T-helper 22 cell (primary cell): ENCODE measurements at regions not wholly inside any gene's neighbourhood (a gene's known extent, or its start where the extent isn't known, plus 50 kb on each side); places are given as distances from the start of the nearest gene placed in this dataset.
"Not testable (repeated sequence)": the region's sequence is repeated elsewhere in the genome, so short reads cannot be mapped to it uniquely, and the experiment has no call there.

Source experiments
- DNase-seq: peaks from one replicate; pipeline ENCODE4 v3.0.0-alpha.2; 2020; ENCODE audit warnings: low read depth

GRCh38 chr11:11220786-11221185 is 132.3 kb downstream of the CSNK2A3 start:
- DNase-seq, result no peak

DNA sequence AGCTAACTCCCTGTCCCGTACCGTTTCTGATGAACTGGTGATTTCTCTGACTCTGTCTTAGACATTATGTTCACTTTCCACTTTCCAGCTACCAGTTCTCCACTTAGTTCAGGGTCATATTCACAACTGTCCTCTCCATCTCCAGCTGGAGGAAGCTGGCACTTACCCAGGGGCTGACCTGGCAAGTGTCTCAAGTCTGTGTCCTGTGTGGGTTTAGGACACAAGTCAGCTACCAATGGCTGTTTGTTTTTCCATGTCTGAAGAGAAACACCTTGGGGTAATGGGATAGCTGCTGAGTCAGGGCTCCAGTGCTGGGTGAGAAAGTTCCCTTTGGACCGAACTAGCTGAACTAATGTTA is 134.4 kb downstream of the CSNK2A3 start:
- no peak for DNase-seq

DNA sequence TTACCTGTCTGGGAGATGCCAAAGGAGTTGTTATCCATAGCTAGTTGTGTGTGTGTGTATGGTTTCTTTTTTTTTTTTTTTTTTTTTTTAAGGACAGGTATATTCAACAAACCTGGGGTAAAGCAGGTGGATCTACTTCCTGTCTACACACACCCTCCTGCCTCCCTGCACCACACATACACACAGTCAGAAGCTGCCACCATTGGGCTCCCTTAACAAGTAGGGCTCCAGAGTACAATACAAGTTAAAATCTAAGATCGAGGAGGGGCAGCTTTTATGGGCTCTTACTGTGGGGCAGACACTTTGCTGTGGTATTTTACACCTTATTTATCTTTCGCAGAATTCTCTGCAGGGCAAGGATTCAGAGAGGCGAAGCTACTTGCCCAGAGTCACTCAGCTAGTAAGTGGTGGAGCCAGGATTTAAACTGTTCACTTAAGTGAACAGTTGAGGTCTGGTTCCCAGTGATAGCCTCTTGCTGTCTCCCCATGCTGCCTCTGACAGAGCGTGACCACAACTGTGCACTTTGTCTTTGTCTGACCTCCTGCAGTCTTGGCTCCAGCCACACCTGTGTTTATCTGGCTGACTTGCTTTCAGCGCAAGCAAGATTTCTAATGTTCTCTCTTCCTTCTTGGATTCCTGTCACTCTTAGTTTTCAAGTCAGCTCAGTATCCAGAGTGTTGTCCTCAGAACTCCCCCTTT is 135.0 kb downstream of the CSNK2A3 start:
- no peak for DNase-seq

DNA sequence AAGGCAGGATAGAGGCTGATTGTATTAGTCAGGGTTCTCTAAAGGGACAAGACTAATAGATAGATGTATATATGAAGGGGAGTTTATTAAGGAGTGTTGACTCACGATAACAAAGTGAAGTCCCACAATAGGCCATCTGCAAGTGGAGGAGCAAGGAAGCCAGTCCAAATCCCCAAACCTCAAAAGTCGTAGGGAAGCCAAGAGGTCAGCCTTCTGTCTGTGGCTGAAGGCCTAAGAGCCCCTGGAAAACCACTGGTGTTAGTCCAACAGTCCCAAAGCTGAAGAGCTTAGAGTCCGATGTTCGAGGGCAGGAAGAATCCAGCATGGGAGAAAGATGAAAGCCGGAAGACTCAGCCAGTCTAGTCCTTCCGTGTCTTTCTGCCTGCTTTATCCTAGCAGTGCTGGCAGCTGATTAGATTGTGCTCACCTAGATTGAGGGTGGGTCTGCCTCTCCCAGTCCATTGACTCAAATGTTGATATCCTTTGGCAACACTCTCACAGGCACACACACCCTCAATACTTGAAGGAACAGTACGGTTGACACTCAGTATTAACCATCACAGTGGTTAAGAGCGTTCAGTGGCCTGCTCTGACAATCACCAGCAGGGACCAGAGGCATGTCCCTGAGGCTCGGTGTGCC is 135.6 kb downstream of the CSNK2A3 start:
- no peak for DNase-seq

- DNase-seq, result no peak
These were observed 137.1 kb downstream of the CSNK2A3 start for GRCh38 chr11:11215944-11216343.

DNA sequence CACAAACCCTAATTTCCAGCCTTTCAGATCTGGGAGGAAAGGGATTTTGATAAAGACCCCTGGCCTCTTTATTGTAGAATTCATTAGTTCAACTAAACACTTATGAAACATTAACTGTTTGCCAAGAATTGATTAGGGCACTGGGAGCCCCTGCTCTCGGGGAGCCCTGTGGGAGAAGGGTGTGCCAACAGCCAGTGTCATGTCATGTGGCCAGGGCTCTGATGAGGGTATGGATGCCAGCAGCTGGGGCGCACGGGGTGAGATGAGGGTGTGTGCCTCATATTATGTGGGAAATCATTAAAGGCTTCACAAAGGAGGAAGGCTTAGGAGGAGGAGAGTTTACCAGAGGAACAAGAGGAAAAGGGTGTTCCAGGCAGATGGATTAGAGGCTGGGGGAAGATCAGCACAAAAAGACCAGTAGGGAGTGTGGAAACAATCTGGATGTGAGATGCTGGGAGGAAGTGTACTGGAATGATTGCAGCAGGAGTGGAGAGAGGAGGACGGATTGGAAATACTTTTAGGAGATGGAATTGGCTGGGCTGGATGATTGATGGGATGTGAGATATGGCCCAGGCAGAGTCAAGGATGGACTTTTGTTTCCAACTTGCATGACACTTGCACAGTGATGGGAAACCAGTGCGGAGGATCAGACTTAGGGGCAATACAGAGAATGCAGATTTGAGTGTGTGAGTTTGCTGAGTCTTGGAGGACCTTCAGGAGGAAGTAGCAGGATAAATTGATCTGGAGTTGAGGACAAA is 137.8 kb downstream of the CSNK2A3 start:
- no peak for DNase-seq

DNA sequence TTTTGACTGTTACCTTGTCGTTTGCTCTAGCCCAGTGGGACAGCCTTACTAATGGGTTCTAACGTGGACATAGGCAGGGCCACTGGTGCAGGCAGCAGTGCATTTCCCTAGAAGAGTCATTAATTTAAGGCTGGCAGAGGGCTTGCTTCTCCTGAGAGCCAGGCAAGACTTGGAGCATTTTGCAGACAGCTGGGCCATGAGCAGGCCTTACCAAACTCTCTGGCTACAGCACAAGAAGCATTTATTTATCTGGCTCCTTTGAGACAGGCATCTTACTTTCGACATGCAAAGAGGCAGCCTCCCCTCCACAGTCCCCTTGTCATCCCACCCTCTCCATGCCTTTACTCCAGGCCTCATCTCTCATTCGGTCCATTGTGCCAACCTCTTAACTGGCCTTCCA is 139.9 kb downstream of the CSNK2A3 start:
- no peak for DNase-seq

DNA sequence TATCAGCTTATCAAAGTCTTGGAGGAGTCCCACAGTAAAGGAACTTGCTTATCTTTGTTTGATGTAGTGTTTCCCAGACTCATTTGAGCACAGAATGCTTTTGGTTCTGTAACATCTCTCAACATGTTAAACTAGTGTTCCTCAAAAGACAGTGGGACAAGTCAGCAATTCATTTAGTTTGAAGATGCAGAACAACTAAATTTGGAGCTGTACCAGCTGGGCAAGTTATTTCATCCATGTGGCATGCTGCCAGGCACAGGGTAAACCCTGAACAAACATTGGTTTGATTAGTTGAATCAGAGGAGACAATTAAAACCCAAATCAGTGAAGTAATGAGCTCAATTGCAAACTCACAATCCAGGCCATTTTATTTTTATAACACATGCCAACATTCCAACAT is 141.2 kb downstream of the CSNK2A3 start:
- no peak for DNase-seq

GRCh38 chr11:11211186-11211585 is 141.9 kb downstream of the CSNK2A3 start:
- DNase-seq, result no peak

DNA sequence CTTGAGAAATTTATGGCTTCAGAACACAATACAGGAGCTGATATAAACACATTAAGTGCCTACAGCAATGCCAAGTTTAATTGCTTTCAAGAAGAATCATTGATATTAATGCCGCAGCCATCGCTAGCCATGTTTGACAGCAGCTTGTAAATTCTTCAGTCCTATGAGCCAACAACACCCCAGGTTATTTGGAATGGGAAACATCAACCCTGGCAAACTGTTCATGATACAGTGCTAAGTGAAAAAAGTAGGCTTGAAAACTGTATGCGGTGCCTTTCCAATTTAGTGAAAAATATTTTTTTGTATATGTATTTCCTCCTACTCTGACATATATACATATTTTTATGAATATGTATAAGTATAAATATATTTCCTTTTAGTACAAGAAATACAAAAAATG is 142.6 kb downstream of the CSNK2A3 start:
- no peak for DNase-seq

DNA sequence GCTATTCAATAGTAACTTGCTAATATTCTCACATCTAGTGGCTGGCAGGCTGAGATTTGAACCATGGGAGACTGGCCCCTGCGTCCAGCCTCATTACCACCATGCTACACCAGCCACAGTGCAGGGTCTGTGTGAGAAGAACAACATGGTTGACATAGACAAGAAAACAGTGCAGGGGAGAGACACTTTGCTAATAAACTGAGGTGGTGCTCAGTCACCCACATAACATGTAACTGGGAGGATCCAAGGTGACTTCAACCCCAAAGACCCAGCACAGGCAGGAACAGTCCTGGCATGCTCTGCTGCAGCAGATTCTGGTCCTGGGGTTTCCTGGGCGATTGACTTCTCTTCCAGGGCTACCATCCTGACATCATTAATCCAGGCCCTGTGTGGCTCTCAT is 143.1 kb downstream of the CSNK2A3 start:
- no peak for DNase-seq

DNA sequence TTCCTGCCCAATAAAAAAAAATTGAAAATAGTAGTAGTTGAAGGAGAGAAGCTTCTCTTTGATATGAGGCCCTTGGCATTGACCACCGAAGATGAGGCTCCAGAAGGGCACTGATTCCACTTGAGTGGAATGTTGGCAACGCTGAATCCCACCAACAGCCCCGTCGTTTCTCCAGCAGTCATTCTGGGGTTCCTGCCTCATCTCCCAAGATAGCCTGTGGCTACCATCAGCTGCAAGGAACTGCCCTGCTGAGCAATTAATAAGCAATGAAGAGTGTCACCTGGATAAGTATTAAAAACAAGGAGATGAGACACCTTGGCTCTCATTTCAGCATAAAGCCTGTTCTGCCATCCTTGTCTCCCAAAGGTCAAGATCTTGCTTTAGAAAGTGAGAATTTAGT is 144.1 kb downstream of the CSNK2A3 start:
- DNase-seq, result no peak

DNA sequence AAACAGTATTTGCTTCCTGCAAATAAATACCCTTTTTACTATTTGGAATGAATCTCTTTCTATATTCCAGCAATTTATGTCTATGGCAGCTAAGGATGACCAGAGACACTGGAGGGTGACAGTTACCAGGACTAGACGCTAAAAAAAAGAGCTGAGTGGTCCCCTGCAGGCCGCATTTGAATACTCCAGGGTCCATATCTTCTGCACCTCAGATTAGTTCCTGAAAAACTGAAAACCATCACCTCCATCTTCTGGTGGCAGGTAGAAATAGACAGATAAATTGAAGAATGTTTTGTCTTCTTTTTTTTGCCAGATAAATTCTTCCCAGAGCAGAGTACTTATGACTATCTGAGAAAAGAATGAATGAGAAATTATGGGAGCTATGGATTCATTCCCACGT is 145.6 kb downstream of the CSNK2A3 start:
- no peak for DNase-seq

DNA sequence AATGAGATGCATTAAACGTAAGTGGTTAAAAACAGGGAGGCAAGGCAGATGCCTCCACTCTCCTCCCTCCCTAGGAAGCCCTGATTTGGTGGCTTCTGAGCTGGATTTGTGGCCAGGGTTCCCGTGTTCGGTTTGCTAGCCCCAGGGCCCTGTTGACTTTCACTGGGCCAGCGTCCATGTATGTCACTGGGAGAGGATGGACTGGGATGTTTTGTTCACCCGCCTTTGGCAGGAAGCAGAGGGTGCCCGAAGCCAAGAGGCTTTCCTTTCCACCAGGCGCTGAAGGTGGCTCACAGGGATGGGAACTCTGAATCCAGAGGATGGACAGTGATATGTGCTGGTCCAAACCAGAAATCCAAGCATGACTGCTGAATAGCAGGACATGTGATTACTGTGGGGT is 146.6 kb downstream of the CSNK2A3 start:
- no peak for DNase-seq

DNA sequence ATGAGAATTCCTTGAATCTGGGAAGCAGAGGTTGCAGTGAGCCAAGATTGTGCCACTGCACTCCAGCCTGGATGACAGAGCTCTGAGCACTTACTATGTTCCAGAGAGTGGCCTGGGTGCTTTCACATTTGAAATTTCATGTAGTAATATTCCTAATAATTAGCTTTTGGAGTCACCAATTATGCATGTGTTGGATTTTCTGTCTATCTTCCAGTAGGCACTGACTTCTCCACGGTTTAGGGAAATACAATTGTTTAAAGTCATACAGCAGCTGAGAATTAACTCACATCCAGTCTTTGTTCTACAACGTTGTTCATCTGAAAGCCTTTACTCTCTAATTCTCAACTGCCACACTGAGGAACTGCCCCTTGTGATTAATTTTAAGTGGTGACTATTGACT is 150.2 kb downstream of the CSNK2A3 start:
- no peak for DNase-seq

DNA sequence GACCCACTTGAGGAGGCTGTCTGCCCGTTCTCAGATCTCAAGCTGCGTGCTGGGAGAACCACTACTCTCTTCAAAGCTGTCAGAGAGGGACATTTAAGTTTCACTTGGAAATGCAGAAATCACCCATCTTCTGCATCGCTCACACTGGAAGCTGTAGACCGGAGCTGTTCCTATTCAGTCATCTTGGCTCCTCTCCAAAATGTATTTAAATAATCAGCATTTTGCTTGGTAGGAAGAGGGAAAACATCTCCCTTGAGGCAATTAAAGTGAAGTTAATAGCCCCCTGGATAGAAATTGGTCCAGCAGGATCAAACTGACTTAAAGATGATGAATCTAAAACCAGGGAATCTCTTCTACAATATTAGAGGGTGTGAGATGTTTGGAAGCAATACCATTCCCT is 151.7 kb downstream of the CSNK2A3 start:
- DNase-seq, result not testable (repeated sequence)

DNA sequence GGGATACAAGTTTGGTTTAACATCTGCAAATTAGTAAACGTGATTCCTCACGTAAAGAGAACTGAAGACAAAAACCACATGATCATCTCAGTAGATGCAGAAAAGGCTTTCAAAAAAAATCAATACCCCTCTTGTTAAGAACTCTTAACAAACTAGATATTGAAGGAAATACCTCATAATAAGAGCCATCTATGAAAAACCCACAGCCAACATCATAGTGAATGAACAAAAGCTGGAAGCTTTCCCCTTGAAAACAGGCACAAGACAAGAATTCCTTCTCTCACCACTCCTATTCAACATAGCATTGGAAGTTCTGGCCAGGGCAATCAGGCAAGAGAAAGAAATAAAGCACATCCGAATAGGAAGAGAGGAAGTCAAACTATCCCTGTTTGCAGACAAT is 160.5 kb downstream of the CSNK2A3 start:
- DNase-seq, result no peak

GRCh38 chr11:11189506-11189905 is 163.5 kb downstream of the CSNK2A3 start:
- DNase-seq, result no peak

- no peak for DNase-seq
These were observed 166.8 kb downstream of the CSNK2A3 start for GRCh38 chr11:11186249-11186648.

GRCh38 chr11:11182261-11182660 is 170.8 kb downstream of the CSNK2A3 start:
- no peak for DNase-seq

DNA sequence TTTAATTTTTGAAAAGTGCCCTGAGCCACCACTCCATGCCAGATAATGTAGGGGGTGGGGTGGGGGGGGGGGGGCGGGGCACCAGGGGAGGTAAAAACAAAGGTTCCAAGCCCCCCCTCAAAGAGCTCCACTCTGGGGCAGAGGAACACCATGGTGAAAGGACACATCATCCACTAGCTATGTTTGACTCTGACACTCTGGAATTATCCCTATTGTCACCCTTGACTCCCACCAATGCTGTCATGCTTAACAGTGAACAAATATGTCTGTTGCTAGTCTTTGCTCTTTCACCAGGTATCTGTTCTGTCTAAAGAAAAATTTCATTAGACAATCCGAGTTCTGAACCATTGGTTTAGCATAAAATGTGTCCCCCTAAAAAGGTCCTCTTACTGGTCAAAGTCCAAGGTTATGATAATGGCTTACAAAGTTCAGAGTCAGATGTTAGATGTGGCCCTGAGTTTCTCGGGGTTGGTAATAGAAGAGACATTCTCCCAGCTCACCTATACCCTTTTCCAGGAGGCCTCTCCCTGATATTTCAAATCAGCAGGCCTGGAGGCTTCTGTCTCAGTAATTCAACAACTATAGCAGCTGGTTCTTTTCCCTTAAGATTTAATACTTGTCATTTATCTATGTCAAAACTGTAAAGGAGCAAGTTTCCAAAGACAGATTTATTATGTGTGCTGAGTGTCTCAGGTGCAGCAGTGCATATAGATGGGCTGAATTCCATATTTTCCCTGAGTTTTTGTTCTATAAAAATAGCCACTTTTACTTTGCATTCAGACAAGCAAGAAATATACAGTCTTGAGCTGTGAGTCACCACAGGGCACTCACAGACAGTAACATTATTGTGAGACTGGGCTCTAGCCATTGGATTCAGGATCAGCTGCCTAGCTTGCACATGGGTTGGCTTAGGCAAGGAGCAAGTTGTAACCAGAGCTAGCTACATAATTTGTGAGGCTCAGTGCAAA is 174.1 kb downstream of the CSNK2A3 start:
- no peak for DNase-seq

DNA sequence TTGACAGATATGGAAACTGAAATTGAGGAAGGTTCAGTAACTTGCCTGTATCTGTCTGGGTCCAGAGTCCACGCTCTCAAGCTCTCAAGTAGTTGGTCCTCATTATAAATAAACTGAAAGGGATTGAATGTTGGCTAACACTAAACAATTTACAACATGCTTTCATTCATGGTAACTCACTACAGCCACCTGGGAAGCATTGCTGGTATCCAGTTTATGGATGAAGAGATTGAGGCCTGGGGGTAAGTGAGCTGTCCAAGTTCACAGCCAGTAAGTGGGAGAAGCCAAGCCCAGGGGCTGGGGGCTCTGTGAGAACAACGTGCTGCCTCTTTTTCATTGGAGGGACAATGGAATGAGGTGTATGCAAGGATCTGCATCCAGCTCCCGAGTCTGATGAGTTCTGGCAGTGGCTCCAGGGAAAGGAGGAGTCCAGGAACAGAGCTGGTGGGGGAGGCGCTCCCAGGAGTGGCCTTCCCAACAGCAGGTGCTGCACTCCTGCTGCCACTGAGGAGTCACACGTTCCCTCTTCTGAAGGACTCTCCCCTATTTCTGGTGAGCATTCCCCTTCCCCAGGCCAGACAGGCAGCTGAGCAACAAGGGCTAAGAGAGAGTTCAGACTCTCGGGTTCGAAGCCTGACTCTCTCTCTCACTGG is 175.8 kb downstream of the CSNK2A3 start:
- no peak for DNase-seq
